GM21367 (cell line): ENCODE measurements at regions not wholly inside any gene's neighbourhood (a gene's known extent, or its start where the extent isn't known, plus 50 kb on each side); places are given as distances from the start of the nearest gene placed in this dataset.
"Not testable (repeated sequence)": the region's sequence is repeated elsewhere in the genome, so short reads cannot be mapped to it uniquely, and the experiment has no call there.

Source experiments
- ATAC-seq: cut with Tn5 transposase; IDR thresholded peaks from one replicate; pipeline ENCODE4 v1.9.1; 2021; ENCODE audit not compliant: unreplicated experiment

DNA sequence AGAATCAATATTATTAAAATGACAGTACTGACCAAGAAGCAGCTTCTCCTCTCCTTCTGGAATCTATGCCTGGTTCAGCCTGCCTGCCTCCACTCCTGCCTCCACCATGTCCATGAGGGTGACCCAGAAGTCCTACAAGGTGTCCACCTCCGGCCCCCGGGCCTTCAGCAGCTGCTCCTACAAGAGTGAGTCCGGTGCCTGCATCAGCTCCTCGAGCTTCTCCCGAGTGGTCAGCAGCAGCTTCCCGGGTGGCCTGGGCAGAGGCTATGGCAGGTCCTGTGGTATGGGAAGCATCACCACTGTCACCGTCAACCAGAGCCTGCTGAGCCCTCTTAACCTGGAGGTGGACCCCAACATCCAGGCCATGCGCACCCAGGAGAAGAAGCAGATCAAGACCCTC is 822.4 kb upstream of the NEGR1 start:
- ATAC-seq = no peak

DNA sequence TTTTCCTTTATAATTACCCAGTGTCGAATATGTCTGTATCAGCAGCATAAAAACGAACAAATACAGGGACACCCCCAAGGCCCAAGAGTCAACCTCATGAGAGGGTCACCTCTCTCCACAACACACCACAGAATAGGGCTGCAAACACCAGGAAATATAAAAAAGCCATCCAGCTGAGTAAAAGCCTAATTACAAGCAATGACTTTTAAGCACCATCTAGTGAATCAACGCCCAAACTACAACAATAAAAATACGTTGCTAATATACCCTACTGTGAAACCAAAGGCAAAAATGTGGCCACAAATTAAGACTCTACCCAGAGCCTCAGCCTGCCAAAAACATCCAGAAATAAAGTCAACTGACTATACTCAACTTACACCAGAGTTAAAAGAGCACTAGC is 817.9 kb upstream of the NEGR1 start:
- no peak for ATAC-seq

DNA sequence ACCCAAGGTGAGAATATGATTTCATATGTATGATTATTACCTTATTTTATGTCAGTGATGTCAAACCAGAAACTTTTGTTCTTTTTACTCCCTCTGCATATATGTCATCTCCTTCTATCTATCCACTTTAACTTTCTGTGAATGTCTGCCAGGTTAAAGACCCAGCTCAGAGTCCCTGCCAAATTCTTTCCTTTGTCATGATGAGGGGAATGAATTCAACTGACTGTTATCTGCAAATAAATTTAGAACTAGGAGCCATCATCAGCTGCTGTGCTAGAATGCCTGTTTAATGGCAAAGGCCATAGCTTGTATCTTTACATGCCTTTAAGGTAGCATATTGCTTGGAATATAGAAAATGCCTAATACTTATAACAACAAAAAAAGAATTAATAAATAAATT is 815.6 kb upstream of the NEGR1 start:
- no peak for ATAC-seq

DNA sequence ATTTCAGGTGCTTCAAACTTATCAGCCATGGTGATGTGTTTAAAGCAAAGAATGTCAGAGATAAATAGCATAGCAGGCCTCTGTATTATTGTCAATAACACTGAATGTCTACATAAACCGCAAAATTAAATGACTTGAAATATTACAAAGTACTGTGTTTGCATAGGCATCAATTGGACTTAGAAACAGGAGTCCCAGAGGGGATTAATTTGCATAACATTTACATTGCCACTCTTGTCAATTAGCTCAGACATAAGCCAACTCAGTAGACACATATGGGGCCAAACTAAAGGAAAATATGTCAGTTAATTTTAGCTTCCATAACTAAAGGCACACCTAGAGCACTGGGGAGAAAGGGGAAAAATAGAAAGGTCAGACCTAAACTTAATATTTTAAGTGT is 814.5 kb upstream of the NEGR1 start:
- no peak for ATAC-seq

DNA sequence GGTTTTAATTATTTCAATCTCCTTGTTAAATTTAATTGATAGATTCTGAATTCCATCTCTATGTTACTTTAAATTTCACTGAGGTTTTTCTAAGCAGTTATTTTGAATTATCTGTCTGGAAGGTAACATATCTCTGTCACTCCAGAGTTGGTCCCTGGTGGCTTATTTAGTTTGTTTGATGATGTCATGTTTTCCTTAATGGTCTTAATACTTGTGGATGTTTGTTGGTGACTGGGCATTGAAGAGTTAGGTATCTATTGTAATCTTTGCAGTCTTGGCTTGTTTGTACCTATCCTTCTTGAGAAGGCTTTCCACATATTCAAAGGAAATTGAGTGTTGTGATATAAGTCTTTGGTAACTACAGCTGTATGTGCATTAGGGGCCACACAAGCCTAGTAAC is 810.0 kb upstream of the NEGR1 start:
- ATAC-seq = no peak

DNA sequence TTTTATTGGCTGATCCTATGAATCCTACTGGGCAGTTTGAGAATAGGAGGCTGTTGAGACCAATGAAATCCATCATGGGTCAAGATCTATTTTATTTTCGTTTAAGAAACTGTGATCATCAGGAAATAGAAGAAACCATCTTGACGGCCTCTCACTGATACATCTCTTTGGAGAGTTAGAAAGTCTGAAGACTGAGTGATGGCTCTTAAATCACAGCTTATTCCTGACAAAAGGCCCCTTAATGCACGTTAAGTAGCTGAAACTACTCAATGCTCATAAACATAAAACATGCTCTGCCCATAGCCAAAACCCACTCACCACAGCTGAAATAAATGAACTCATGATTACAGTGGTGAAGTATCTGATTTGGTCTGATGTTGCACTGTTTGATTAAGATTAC is 784.5 kb upstream of the NEGR1 start:
- ATAC-seq = no peak

DNA sequence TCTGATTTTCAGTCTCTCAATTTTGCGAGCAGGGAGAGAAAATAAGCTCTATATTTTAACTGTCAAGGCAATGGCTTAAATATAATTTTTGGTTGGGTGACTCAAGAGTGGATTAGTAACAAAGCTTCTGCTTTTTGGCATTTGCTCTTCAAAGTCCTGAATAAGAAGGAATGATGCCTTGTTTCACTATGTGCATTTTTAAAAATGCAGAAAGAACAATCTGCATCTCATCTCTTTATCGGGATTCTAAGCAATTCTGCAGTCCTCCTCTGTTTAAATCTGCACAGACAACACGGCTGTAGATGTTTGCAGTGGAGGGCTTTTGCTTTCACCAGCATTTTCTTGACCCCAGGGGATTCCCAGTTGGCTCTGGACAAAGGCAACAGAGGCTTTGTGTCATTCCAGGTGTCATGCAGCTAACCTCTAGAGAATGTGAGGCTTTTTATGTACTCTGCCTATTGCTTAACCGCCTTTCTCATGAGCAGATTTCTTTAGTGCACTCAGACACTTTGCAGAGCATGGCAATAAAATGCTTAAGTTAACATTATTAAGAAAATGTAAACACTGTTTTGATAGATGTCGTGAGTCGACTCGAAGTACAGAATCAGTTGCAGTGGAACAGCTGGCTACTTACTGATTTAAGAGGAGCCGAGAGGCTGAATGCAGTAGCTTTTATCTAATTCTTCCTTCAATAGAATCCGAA is 783.2 kb upstream of the NEGR1 start:
- ATAC-seq = no peak

DNA sequence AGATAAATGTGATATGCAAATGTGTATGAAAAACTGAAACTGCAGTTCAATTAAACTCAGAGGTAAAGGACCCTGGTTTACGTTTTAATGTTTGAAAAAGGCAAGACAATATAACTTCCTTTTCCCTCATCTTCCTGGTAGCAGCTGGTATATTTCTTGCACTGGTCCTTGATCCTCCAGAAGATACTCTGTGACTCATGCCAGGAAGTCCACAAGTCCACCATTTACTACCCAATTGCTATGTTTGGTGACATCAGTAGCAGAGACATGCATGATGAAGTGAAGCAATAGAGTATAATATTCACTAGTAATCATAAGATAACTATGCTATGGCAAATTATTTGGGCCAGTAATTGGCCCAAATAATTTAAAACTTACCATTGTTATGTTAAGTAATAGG is 774.5 kb upstream of the NEGR1 start:
- ATAC-seq = no peak

DNA sequence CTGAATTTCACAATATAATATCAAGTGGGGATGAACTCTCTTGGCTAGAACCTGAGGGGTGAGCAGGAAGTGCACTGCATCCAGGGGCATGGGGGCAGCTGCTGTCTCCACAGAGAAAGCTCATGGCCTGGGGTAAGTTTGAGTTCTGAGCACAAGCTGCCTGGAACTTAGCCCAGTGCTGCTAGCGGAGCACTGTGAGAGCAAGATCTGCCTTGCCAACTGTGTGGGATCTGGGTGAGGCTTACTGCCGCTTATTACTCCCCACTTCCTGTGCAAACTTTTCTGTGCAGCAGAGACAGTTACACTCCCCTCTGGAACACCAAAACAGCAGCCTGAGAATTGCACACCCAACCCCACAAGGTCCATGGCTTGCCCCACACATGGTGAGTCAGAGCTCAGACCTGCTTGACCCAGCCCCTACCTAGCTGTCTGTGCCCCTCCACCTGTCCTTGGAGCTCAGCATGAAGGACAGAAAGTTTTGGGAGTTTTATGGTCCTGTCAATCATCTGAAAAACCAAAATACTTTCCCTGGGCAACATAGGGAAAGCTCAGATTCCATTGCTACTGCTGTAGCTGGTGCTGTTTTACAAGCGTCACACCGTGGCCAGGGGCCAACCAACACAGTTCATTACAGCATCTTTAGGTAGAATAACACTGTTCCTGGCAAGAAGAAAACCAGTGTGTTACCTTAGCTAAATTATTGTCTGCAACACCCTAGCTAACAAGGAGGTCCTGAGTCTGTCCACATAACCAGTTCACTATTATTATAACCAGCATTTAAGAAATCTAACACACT is 762.1 kb upstream of the NEGR1 start:
- ATAC-seq = no peak

DNA sequence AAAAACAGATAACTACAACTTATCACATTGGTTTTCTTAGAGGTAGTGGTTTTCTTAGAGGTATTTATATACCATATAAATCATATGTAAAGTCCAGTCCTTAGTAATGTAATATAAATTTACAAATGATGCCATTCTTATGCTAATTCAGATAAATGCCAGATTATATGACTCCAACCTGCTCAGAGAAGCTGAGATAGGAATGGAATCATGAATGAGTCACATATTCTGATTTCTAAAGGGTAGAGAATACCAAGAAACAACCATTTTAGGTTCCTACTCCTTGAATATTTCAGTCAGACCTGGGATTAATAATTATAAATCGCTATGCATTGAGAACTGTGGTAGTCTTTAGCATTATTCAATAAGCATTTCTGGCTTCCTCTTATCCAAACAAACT is 760.1 kb upstream of the NEGR1 start:
- ATAC-seq = no peak

DNA sequence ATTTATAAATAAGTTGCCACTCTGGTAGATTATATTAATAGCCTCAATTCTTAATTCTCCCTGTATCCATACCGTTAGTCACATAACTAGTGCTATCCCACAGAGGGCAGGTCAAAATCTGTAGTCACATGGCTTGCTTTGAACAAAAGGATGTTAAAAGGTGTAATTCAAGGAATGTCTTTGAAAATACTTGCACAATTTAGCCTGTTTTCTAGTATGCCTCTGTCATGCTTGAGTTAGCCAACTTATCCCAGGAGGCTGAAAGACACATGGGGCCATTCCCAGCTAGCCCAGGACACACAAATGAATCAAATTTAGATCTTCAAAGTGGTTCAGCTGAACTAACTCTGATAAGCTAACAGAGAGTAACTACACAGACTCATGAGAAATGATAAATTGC is 758.5 kb upstream of the NEGR1 start:
- ATAC-seq = no peak

DNA sequence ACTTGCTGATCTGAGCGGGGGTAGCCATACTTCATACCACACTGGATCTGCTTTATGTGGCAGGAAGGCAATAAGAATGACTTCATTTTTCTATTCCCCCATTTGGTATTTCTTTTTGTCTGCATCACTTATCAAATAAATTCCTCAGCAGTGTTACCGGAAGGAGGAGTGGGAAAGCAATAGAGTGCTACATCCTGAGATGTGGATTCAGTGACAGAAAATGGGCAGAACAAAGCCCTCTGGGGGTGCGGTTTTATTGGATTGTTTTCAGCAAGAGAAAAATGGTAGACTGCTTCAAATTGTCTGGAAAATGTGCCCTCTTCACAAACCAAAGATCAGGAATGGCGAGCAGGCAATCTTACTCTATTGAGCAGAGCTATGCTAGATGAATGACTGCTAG is 751.9 kb upstream of the NEGR1 start:
- ATAC-seq = no peak

DNA sequence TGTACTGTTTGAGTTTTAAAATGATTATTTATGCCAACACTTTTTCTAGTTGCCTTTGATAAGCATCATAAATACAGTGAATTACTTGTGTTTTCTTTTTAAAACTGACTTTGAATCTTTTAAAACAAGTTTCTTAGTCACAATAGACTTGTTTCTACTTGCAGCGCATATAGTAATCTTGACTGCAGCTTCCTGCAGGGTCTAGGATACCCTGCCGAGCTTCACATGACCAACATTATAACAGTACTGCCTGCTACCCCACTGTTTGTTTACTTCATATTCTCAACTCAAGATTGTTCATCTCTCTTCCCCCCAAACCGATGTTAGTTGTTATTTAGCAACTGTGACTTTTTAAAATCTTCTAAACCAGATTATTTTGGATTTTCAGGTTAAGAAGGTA is 751.3 kb upstream of the NEGR1 start:
- ATAC-seq = no peak

DNA sequence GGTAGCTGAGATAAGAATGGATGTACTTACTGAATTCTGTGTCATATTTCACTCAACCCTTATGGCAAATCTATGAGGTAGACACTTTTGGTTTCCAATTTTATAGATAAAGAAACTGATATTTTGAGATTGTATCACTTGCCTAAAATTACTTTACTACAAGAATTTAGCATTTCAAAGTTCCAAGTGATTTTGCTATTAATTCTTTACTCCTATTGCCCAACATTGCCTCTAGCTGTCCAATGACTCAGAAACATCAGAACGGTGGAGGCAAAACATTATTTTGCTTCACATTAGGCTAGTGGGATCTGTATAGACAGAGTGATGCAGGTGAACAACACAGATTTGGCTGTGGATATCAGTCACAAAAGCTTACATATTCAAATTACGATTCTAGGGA is 747.2 kb upstream of the NEGR1 start:
- no peak for ATAC-seq

DNA sequence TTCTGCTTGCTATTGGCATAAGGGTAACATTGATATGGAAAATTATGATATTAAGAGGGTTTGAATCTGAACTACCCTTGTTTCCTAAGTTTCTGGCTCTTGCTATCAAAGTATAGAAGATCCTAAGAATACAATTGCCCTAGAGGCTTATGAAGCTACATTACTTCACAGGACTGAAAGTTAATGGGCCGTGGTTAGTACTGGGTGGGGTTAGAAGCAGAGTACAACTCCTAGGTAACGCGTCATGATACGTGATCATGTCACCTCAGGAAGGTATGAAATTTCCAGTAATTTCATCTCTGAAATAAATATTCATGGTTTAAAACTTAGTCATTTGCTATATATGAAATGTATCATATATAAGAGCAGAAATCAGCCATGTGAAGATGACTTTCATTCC is 743.8 kb upstream of the NEGR1 start:
- no peak for ATAC-seq

DNA sequence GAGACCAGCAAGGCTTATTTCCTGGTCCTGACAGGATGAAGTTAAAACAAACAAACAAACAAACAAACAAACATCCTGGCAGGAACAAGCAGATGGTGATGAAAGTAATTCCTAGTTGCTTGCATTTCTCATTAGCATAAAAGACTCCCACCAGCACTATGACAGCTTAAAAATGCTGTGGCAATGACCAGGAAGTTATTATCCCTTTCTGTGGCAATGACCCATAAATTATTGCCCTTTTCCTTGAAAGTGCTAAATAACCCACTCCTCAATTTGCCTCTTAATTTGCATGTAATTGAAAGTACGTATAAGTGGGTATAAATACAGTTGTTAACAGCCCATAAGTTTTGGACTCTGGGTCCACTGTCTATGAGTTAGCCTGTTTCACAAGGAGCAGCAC is 727.6 kb upstream of the NEGR1 start:
- no peak for ATAC-seq

DNA sequence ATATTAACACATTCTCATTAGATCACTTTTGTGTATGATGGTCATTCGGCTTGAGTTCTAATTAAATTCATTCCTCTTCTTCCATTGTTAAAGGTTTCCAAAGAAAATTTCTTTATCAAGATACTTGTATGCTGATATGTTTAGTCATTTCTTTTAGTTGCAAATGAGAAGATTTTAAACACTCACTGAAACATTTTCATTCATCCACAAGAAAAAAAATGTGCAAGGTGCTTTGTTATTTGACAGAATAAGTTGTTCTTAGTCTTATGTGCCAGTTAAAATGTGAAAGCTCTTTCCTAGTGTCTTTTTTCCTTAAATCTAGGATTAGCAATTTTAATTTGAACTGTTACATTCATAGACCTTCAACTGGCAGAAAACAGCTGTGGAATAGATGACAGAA is 727.0 kb upstream of the NEGR1 start:
- ATAC-seq = no peak

DNA sequence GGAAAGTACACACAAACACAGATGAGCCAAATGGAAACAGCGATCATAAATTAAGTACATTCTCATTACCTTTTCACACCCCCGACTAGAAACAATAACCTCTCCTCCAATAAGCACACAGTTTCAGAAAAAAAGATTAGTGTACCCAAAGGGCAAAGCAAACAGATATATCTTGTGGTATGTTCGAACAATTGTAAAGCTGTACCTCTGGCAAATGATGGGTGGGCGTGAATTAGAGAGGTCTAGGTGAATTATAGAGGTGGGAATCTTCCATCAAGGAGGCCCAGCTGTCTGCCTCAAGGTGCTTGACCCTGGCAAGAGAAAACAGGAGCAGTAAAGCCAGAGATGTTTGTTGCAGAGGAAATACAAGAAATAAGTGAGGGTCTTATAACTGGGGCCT is 715.3 kb upstream of the NEGR1 start:
- no peak for ATAC-seq

DNA sequence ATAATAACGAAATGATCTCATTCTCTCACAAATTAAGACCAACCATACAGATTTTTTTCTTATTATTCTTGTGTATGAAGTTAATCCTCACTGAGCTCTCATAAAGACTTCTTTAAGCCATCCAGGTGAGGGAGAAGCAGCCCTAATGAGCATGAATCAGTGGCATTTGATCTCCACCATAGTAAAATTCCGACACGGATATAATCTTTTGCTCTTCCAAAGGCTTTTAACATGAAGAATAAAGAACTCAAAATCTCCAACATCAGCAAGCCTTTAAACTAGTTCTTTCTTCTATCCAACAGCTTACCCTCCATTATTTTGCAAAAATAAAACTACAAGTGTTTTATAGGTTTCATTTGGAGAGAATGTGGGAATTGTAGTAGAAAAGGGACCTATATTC is 714.7 kb upstream of the NEGR1 start:
- no peak for ATAC-seq

DNA sequence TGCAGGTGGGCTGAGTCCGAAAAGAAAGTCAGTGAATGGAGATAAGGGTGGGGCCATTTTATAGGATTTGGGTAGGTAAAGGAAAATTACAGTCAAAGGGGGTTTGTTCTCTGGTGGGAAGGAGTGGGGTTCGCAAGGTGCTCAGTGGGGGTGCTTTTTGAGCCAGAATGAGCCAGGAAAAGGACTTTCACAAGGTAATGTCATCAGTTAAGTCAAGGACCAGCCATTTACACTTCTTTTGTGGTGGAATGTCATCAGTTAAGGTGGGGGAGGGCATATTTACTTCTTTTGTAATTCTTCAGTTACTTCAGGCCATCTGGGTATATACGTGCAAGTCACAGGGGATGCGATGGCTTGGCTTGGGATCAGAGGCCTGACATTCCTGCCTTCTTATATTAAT is 705.5 kb upstream of the NEGR1 start:
- ATAC-seq = not testable (repeated sequence)

DNA sequence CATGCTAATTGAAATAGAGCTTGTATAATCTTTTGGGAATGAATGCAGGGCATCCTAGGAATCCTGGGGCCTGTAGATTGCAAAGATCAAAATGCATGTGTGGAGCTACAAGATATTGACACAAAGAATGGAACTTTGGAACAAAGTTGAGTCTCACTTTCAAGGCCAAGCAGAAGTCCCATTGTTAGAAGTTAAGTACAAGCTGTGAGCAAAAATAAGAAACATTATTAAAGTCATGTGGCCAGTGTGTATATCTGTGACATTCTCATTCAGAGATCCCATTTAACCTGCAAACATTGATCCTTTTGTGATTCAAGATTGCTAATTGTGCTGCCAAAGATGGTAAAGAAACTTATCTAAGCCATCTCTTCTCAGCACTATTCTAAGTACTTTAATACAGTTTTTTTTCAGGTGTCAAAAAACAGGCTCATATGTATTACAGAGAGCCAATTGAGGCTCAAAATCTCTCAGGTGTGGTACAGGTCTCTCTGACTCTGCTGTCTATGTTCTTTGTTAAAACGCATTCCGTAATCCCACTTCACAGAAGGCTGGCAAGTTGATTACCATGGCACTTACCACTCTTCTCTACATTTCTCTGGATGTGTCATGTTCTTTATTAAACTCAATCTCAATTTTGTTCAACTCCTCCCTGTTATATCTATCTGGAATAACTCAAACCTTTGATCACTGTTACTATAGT is 704.4 kb upstream of the NEGR1 start:
- no peak for ATAC-seq

DNA sequence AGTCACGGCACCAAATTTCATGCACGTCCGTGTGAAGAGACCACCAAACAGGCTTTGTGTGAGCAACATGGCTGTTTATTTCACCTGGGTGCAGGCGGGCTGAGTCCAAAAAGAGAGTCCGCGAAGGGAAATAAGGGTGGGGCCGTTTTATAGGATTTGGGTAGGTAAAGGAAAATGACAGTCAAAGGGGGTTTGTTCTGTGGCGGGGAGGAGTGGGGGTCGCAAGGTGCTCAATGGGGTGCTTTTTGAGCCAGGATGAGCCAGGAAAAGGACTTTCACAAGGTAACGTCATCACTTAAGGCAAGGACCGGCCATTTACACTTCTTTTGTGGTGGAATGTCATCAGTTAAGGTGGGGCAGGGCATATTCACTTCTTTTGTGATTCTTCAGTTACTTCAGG is 702.7 kb upstream of the NEGR1 start:
- ATAC-seq = not testable (repeated sequence)
